WTC11 (cell line): ENCODE measurements at regions not wholly inside any gene's neighbourhood (a gene's known extent, or its start where the extent isn't known, plus 50 kb on each side); places are given as distances from the start of the nearest gene placed in this dataset.

Source experiments
- ATAC-seq: fragments of 200-7000 bp; cut with Tn5 transposase; 2 replicates; pipeline ENCODE4 v1.10.0; 2021; ENCODE audit warnings: mild to moderate bottlenecking, moderate library complexity
- CTCF ChIA-PET: fragments of 300-600 bp; sonication (Branson Sonifier 250); formaldehyde crosslinking; loops from one replicate; lab custom pipeline; 2021; ENCODE audit warnings: antibody characterized with exemption; lab: Charles Lee
- POLR2A ChIA-PET: fragments of 350-600 bp; sonication (Branson Sonifier 250); formaldehyde crosslinking; loops from one replicate; lab custom pipeline; 2021; ENCODE audit warnings: antibody characterized with exemption; lab: Charles Lee
- DNase-seq: peaks from one replicate; pipeline ENCODE4 v3.0.0; 2021; ENCODE audit warnings: low spot score
- H3K27ac Mint-ChIP-seq: 2 replicates; pipeline ENCODE4 v1.8.0; 2021; ENCODE audit warnings: mixed read lengths
- H3K27me3 Mint-ChIP-seq: 2 replicates; pipeline ENCODE4 v1.8.0; 2021; ENCODE audit warnings: low read depth, mild to moderate bottlenecking, moderate library complexity, mixed read lengths
- H3K36me3 Mint-ChIP-seq: 2 replicates; pipeline ENCODE4 v1.8.0; 2021; ENCODE audit warnings: mixed read lengths
- H3K4me1 Mint-ChIP-seq: 2 replicates; pipeline ENCODE4 v1.8.0; 2022; ENCODE audit warnings: mixed read lengths
- H3K4me3 Mint-ChIP-seq: 2 replicates; pipeline ENCODE4 v1.8.0; 2021; ENCODE audit warnings: mild to moderate bottlenecking, moderate library complexity, mixed read lengths
- H3K9me3 Mint-ChIP-seq: 2 replicates; pipeline ENCODE4 v1.8.0; 2021; ENCODE audit warnings: mixed read lengths
- ETV6 ChIP-seq: sonication (generic); formaldehyde crosslinking; IDR thresholded peaks from 2 replicates; pipeline ENCODE4 v1.8.1; 2022; ENCODE audit warnings: mild to moderate bottlenecking, missing genetic modification reagents
- FOXP1 ChIP-seq: sonication (generic); formaldehyde crosslinking; IDR thresholded peaks from 2 replicates; pipeline ENCODE4 v1.8.0; 2022; ENCODE audit warnings: missing genetic modification reagents, mild to moderate bottlenecking, moderate library complexity, borderline replicate concordance
- KAT7 ChIP-seq: sonication (generic); formaldehyde crosslinking; IDR thresholded peaks from 2 replicates; pipeline ENCODE4 v1.8.1; 2023; ENCODE audit warnings: missing genetic modification reagents, mild to moderate bottlenecking, borderline replicate concordance
- MXD4 ChIP-seq: fragments of 250-450 bp; sonication (Bioruptor Pico); IDR thresholded peaks from 2 replicates; pipeline ENCODE4 v1.8.0; 2021; ENCODE audit warnings: mild to moderate bottlenecking, moderate library complexity, borderline replicate concordance
- NFE2L1 ChIP-seq: sonication (generic); formaldehyde crosslinking; IDR thresholded peaks from 2 replicates; pipeline ENCODE4 v1.8.1; 2023; ENCODE audit warnings: missing genetic modification reagents
- NR2C2 ChIP-seq: sonication (generic); formaldehyde crosslinking; IDR thresholded peaks from 2 replicates; pipeline ENCODE4 v1.8.0; 2022; ENCODE audit warnings: mild to moderate bottlenecking, missing genetic modification reagents
- RORB ChIP-seq: fragments of 250-450 bp; sonication (Bioruptor Pico); IDR thresholded peaks from 2 replicates; pipeline ENCODE4 v1.9.0; 2021; ENCODE audit warnings: mild to moderate bottlenecking
- SMAD3 ChIP-seq: sonication (generic); formaldehyde crosslinking; IDR thresholded peaks from 2 replicates; pipeline ENCODE4 v1.8.0; 2022; ENCODE audit warnings: missing genetic modification reagents, mild to moderate bottlenecking, borderline replicate concordance
- SOX15 ChIP-seq: fragments of 250-450 bp; sonication (Bioruptor Pico); IDR thresholded peaks from 2 replicates; pipeline ENCODE4 v1.9.0; 2021; ENCODE audit warnings: mild to moderate bottlenecking
- TCF7 ChIP-seq: sonication (generic); formaldehyde crosslinking; IDR thresholded peaks from 2 replicates; pipeline ENCODE4 v1.8.0; 2022; ENCODE audit warnings: mild to moderate bottlenecking, low read depth, missing genetic modification reagents, moderate library complexity
- ZNF416 ChIP-seq: fragments of 250-450 bp; sonication (Bioruptor Pico); IDR thresholded peaks from 2 replicates; pipeline ENCODE4 v1.9.0; 2021; ENCODE audit warnings: mild to moderate bottlenecking, inconsistent platforms
- TF ChIP-seq, protein P1 (sequence below): sonication (generic); formaldehyde crosslinking; IDR thresholded peaks from 2 replicates; pipeline ENCODE4 v1.8.1; 2023; ENCODE audit warnings: mild to moderate bottlenecking, moderate library complexity, missing genetic modification reagents
- TF ChIP-seq, protein P2 (sequence below): fragments of 250-450 bp; sonication (Bioruptor Pico); conservative IDR thresholded peaks from 2 replicates; pipeline ENCODE4 v1.9.0; 2021; ENCODE audit warnings: mild to moderate bottlenecking
- TF ChIP-seq, protein P3 (sequence below): sonication (generic); formaldehyde crosslinking; IDR thresholded peaks from 2 replicates; pipeline ENCODE4 v1.8.1; 2023; ENCODE audit warnings: mild to moderate bottlenecking, missing genetic modification reagents, moderate library complexity
- TF ChIP-seq, protein P4 (sequence below): sonication (generic); formaldehyde crosslinking; IDR thresholded peaks from 2 replicates; pipeline ENCODE4 v1.8.1; 2022; ENCODE audit warnings: low read depth, missing genetic modification reagents, borderline replicate concordance
- TF ChIP-seq, protein P5 (sequence below): sonication (generic); formaldehyde crosslinking; IDR thresholded peaks from 2 replicates; pipeline ENCODE4 v1.8.1; 2023; ENCODE audit warnings: mild to moderate bottlenecking, missing genetic modification reagents, moderate library complexity
- TF ChIP-seq, protein P6 (sequence below): sonication (generic); formaldehyde crosslinking; conservative IDR thresholded peaks from 2 replicates; pipeline ENCODE4 v1.8.1; 2023; ENCODE audit warnings: mild to moderate bottlenecking, low read depth, missing genetic modification reagents, moderate library complexity
- TF ChIP-seq, protein P7 (sequence below): fragments of 250-450 bp; sonication (Bioruptor Pico); IDR thresholded peaks from 2 replicates; pipeline ENCODE4 v1.9.0; 2021; ENCODE audit warnings: moderate library complexity, mild to moderate bottlenecking, inconsistent platforms, borderline replicate concordance
- TF ChIP-seq, protein P8 (sequence below): sonication (generic); formaldehyde crosslinking; IDR thresholded peaks from 2 replicates; pipeline ENCODE4 v1.8.0; 2022; ENCODE audit warnings: mild to moderate bottlenecking, missing genetic modification reagents

DNA sequence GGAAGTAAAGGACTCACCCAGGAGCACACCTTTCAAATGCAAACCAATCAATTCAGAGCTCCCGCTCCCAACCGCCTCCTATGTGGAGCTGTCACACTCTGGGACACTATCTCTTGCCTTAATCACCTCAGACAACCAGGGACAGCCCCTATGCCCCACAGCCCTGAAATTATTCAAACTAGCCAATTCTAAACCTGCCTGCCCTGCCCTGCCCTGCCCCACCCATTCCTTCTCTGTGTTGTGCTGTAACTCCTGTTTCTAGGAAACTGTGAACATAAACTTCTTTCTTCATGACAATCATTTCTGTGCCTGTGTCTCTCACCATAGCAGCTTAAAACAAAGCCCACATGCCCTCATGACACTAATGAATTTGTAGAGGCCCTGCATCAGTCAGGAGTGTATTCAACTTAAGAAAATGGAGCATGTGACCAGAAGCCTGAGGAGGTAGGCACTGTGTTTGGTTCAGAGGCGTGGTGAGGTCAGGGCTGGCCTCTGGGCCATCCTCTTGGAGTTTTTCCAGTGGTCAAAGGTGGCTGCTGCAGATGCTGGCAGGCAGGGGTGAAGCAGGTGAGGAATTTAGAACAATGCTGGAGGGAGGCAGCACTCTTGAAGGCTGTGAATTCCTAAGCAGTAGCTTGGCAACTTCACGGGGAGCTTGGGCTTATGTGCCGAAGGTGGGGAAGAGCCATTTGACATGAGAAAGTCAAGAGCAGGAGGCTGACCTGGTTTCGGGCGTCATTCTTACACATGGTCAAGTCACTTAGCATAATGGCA is 74.5 kb downstream of the RHOU start:
- Mint-ChIP-seq H3K36me3 (no peaks in the 10 kb centered on the region), H3K4me1 (peaks cover 51% of the 10 kb centered on the region), H3K4me3 (0 out of 2 replicates have a peak overlapping the region, but pooled peaks have one; percentile 4), H3K27ac (no peak overlapping the region), H3K27me3 (no peaks in the 10 kb centered on the region), H3K9me3 (peaks cover 12% of the 10 kb centered on the region)
- TF ChIP-seq, protein P1, sequence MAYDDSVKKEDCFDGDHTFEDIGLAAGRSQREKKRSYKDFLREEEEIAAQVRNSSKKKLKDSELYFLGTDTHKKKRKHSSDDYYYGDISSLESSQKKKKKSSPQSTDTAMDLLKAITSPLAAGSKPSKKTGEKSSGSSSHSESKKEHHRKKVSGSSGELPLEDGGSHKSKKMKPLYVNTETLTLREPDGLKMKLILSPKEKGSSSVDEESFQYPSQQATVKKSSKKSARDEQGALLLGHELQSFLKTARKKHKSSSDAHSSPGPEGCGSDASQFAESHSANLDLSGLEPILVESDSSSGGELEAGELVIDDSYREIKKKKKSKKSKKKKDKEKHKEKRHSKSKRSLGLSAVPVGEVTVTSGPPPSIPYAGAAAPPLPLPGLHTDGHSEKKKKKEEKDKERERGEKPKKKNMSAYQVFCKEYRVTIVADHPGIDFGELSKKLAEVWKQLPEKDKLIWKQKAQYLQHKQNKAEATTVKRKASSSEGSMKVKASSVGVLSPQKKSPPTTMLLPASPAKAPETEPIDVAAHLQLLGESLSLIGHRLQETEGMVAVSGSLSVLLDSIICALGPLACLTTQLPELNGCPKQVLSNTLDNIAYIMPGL (CRISPR knock-in tag): no peak
- TF ChIP-seq FOXP1 (CRISPR knock-in tag) (no peak), NFE2L1 (CRISPR knock-in tag) (no peak), TCF7 (CRISPR knock-in tag) (no peak), ETV6 (0 out of 2 replicates have a peak, but pooled peaks have one; percentile 46), SOX15 (CRISPR knock-in tag) (no peak), NR2C2 (CRISPR knock-in tag) (no peak)
- TF ChIP-seq, protein P2, sequence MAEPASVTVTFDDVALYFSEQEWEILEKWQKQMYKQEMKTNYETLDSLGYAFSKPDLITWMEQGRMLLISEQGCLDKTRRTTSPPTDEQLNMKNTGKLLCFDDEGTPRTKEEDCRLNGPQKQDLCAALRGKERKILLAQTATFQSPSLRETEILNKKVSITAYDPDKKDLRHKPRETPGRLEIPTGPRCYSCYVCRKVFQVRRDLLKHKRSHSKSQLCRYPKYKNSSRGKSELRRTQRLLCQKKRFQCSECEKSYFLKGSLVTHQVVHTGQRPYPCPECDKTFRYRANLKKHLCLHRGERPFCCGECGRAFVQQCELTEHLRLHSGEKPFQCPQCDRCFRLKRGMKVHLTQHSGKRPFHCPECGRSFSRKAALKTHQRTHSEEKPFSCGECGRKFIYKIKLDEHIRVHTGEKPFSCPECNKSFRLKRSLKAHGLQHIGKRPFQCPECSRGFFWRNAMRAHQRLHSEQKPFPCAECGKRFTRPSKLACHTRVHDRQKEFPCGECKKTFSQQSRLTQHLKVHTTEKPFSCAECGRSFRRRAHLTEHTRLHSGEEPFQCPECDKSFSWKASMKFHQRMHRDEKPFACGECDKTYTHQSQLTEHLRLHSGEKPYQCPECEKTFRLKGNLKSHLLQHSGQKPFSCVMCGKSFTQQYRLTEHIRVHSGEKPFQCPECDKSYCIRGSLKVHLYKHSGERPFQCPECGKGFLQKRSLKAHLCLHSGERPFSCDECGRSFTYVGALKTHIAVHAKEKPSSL (CRISPR knock-in tag): no peak
- TF ChIP-seq, protein P3, sequence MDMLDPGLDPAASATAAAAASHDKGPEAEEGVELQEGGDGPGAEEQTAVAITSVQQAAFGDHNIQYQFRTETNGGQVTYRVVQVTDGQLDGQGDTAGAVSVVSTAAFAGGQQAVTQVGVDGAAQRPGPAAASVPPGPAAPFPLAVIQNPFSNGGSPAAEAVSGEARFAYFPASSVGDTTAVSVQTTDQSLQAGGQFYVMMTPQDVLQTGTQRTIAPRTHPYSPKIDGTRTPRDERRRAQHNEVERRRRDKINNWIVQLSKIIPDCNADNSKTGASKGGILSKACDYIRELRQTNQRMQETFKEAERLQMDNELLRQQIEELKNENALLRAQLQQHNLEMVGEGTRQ: 0 out of 2 replicates have a peak, but pooled peaks have one; percentile 34
- TF ChIP-seq, protein P4, sequence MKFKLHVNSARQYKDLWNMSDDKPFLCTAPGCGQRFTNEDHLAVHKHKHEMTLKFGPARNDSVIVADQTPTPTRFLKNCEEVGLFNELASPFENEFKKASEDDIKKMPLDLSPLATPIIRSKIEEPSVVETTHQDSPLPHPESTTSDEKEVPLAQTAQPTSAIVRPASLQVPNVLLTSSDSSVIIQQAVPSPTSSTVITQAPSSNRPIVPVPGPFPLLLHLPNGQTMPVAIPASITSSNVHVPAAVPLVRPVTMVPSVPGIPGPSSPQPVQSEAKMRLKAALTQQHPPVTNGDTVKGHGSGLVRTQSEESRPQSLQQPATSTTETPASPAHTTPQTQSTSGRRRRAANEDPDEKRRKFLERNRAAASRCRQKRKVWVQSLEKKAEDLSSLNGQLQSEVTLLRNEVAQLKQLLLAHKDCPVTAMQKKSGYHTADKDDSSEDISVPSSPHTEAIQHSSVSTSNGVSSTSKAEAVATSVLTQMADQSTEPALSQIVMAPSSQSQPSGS (CRISPR knock-in tag): no peak
- TF ChIP-seq, protein P5, sequence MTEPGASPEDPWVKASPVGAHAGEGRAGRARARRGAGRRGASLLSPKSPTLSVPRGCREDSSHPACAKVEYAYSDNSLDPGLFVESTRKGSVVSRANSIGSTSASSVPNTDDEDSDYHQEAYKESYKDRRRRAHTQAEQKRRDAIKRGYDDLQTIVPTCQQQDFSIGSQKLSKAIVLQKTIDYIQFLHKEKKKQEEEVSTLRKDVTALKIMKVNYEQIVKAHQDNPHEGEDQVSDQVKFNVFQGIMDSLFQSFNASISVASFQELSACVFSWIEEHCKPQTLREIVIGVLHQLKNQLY: no peak
- ATAC-seq (peak; percentile 74), DNase-seq (no peak)
- ChIA-PET POLR2A (no interaction called here), CTCF (interaction anchor here (1.2 kb wide), 1 partner anchor 74 kb away, joined by 6 read pairs; the partner anchor contains the start of gene RHOU)

DNA sequence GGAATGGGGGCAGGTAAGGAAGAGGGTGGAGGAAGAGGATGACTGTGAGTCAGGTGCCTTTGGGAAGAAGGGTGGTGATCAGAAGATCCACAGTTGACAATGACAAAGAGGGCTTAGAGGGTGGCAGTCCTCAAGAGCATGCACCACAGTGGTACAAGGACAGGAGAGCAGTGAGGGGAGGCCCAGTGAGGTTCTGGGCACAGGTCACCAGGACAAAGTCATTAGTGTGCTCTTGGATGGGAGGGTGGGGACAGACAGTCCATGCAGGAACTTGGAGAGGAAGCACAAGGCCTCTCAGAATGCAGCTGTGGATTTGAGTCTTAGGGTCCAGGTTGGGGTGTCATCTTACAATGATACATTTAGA is 75.1 kb downstream of the RHOU start:
- CTCF ChIA-PET: interaction anchor here (1.2 kb wide), 1 partner anchor 75 kb away, joined by 6 read pairs; the partner anchor contains the start of gene RHOU
- peaks cover 45% of the 10 kb centered on the region for H3K4me1 Mint-ChIP-seq
- TF ChIP-seq, protein P6, sequence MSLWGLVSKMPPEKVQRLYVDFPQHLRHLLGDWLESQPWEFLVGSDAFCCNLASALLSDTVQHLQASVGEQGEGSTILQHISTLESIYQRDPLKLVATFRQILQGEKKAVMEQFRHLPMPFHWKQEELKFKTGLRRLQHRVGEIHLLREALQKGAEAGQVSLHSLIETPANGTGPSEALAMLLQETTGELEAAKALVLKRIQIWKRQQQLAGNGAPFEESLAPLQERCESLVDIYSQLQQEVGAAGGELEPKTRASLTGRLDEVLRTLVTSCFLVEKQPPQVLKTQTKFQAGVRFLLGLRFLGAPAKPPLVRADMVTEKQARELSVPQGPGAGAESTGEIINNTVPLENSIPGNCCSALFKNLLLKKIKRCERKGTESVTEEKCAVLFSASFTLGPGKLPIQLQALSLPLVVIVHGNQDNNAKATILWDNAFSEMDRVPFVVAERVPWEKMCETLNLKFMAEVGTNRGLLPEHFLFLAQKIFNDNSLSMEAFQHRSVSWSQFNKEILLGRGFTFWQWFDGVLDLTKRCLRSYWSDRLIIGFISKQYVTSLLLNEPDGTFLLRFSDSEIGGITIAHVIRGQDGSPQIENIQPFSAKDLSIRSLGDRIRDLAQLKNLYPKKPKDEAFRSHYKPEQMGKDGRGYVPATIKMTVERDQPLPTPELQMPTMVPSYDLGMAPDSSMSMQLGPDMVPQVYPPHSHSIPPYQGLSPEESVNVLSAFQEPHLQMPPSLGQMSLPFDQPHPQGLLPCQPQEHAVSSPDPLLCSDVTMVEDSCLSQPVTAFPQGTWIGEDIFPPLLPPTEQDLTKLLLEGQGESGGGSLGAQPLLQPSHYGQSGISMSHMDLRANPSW (CRISPR knock-in tag): no peak
- no peak for TF ChIP-seq KAT7 (CRISPR knock-in tag)
- no peak for TF ChIP-seq RORB
- TF ChIP-seq, protein P7, sequence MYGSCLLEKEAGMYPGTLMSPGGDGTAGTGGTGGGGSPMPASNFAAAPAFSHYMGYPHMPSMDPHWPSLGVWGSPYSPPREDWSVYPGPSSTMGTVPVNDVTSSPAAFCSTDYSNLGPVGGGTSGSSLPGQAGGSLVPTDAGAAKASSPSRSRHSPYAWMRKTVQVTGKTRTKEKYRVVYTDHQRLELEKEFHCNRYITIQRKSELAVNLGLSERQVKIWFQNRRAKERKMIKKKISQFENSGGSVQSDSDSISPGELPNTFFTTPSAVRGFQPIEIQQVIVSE (CRISPR knock-in tag): no peak
- TF ChIP-seq, protein P8, sequence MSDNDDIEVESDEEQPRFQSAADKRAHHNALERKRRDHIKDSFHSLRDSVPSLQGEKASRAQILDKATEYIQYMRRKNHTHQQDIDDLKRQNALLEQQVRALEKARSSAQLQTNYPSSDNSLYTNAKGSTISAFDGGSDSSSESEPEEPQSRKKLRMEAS (CRISPR knock-in tag): no peak
- no peak for TF ChIP-seq ZNF416
- TF ChIP-seq SMAD3 (CRISPR knock-in tag): no peak
- TF ChIP-seq, protein P2 (CRISPR knock-in tag): no peak
- no peak for TF ChIP-seq MXD4 (CRISPR knock-in tag)

More for the DNA sequence above, 75.1 kb downstream of the RHOU start:
- Mint-ChIP-seq H3K36me3 (no peaks in the 10 kb centered on the region), H3K27ac (no peak overlapping the region), H3K9me3 (peaks cover 12% of the 10 kb centered on the region), H3K4me3 (no peak overlapping the region), H3K27me3 (no peaks in the 10 kb centered on the region)
- no peak for DNase-seq
- no peak for ATAC-seq
- POLR2A ChIA-PET: no interaction called here
